Fibroblast of lung (primary cell): ENCODE measurements at regions not wholly inside any gene's neighbourhood (a gene's known extent, or its start where the extent isn't known, plus 50 kb on each side); places are given as distances from the start of the nearest gene placed in this dataset.
"Not testable (repeated sequence)": the region's sequence is repeated elsewhere in the genome, so short reads cannot be mapped to it uniquely, and the experiment has no call there.

Experiments used
- CTCF ChIP-seq, 2 donors: IDR thresholded peaks in 1 of 2; conservative IDR thresholded peaks in 1 of 2; 1 replicate in 1 of 2; 2 replicates in 1 of 2; pipeline ENCODE4 v1.5.1; 2011 to 2012; ENCODE audit warnings: low read length in 2 of 2, control low read depth in 1 of 2, inconsistent platforms in 1 of 2, low read depth in 1 of 2, mild to moderate bottlenecking in 1 of 2
- EZH2 ChIP-seq: IDR thresholded peaks from 2 replicates; pipeline ENCODE4 v1.5.1; 2012; ENCODE audit warnings: low read length, control low read depth, mild to moderate bottlenecking; ENCODE audit errors: missing control alignments

GRCh38 chr2:87526258-87526657 is 221.6 kb upstream of the PLGLB2 start:
- TF ChIP-seq CTCF (conservative IDR thresholded peaks at IDR 0.05 in 1 of 2, IDR thresholded peaks at IDR 0.05 in 1 of 2; ENCODE audit: low read depth in 1 of 2, low read length in 2 of 2); EZH2: not testable (repeated sequence)
